NCI-H82 (cell line): ENCODE measurements at regions not wholly inside any gene's neighbourhood (a gene's known extent, or its start where the extent isn't known, plus 50 kb on each side); places are given as distances from the start of the nearest gene placed in this dataset.

Experiments
- DNase-seq: peaks from one replicate; lab custom pipeline; 2025; lab: John Stamatoyannopoulos, UW

- DNase-seq = no peak
These were observed 808.4 kb downstream of the TBC1D22A start for GRCh38 chr22:47570851-47571250.

GRCh38 chr22:47570300-47570685 is 807.8 kb downstream of the TBC1D22A start:
- DNase-seq = no peak

GRCh38 chr22:47569389-47570299 is 807.2 kb downstream of the TBC1D22A start:
- DNase-seq = no peak

GRCh38 chr22:47568700-47569099 is 806.2 kb downstream of the TBC1D22A start:
- DNase-seq = no peak

DNA sequence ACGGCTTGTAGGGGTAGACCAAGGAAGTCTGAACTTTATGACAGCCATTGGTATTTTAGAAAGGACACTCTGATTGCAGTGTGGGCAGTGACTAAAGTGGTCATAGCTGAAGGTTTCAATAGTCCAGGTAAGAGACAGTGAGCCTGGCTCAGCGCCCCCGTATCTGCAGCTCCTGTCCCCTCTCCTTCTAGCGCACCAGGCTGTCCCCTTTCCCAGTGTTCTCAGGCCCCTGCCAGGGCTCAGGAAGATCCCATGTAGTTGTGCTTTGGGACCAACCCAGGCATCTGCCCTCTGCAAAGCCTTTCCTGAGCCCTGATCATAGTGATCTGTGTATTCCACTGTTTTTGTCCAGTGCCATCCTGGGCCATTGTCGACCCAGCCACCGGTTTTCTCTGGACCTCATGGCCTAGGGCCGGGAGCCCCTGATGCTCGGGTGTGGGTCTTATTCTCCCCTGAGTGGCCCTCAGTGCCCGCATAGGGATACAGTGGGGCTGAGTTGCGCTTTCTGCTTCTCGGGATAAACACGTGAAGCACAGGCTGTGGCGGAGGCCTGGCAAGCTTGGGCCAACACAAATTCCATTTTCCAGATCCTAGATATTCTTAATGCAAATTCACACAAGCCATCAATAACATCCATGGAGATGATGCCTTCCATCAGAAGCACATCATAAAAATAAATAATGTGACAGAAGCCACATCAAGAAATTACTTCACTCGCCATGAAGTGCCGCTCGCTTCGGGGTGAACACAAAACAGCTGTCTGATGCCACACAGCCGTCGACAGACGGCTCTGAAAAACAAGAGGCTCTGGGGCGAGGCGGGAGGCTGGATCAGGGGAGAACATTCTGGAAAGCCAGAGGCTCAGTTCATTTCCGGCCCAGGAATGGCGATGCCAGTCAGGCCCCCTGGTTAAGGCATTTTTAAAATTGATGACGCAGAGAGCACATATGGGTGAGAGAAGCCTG is 805.0 kb downstream of the TBC1D22A start:
- no peak for DNase-seq

DNA sequence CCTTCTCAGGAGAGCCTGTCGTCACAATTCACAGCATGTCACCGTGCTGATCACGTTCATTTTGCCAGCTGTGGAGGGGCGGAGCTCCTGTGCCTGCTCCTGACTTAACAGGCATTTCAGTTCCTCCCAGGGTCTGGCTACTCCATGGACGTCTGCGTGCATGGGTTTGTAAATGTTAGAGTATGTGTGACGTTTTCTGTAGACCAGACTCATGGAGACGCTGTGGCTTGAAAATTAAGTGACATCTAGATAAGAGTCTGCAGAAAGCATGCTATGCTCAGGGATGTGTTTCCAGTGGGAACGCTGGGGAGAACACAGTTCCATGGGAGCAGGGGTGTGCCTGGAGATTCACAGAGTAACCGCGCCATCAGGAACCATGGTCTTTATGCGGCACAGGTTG is 804.0 kb downstream of the TBC1D22A start:
- no peak for DNase-seq

DNA sequence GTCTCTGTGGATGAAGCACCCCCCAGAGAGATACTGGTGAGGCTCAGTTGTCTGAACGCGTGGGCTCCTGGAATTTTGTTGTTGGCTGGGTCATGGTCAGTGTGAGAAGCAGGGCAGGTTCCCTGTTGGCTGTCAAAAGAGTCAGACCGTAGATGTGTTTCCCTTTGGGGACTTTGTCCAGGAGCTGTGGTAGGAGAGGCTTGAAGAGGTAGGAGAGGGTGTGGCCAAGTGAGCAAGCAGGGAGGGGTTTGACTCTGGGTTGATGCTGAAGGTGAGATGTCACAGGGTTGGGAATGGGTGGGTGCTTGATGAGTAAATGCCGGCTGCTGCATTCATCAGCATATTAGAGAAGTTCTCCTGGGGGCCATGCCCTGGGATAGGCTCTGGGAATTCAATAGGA is 803.2 kb downstream of the TBC1D22A start:
- DNase-seq = no peak

GRCh38 chr22:47564651-47565434 is 802.4 kb downstream of the TBC1D22A start:
- no peak for DNase-seq

DNA sequence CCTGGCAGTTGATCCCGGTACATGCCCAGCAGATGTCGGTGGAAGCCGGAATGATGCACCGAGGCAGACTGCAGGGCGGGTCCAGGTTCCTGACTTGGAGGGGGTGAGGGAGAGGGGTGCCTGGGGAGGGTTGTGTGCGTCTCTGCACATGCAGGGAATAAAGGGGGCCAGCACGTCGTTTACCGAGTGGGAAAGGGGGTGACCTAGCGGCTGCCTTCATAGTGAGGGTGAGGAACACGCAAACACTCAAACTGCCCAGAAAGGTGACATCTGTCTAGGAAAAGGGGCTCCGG is 801.7 kb downstream of the TBC1D22A start:
- DNase-seq = no peak

GRCh38 chr22:47563406-47564157 is 801.1 kb downstream of the TBC1D22A start:
- DNase-seq = no peak

DNA sequence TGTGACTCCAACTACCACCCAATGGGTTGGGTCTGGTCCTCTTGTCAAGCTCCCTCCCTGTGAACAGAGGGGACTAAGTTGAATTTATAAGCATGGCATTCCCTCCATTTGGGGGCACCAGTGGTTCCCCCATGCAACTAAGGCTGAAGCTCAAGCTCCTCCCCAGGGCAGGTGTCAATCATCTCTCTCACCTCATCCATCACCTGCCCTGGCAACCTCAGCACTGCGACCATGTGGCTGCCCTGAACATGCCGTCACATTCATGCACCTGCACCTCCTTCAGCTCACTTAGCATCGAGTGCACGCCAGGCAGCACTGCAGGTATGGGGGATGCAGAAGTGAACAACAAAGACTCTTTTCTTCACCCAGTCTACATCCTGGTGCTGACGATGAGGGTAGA is 799.3 kb downstream of the TBC1D22A start:
- DNase-seq = no peak

- no peak for DNase-seq
These were observed 798.7 kb downstream of the TBC1D22A start for GRCh38 chr22:47561115-47561675.

DNA sequence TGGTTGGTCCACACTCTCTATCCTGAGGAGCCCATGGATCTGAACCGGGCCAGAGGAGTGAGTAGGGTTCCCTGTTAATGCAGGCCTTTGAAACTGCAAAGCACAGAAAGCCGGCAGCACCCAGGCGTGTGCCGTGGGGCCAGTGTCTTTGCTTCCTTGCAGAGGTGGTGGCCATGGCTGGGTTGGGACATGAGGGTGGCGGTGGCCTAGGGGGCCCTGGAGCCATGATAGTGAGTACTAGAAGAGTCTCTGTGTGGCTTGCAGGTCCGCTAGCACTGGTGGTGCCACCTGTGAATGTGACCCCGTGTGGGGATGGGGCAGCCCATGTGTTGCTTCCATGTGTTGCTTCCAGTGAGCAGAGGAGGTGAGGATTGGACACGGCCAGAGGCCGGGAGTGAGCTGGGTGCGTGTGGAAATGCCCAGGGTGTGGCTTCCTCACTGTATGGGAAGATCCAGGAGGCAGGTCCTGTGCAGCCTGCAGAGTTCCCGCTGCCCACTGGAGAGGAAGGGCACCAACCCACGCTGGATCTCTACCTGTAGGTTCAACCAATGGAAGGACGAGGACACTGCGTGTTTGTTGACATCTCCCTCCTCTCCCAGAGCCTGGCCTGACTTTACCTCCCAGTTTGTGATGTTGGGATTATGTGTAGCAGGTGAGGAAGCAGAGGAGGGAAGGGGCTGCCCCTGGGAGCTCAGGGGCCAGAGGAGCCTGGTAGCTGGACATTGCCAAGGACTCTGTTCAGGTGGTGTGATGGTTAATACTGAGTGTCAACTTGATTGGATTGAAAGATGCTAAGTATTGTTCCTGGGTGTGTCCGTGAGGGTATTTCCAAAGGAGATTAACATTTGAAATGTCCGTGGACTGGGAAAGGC is 796.6 kb downstream of the TBC1D22A start:
- DNase-seq = no peak

GRCh38 chr22:47556473-47556872 is 794.0 kb downstream of the TBC1D22A start:
- no peak for DNase-seq

DNA sequence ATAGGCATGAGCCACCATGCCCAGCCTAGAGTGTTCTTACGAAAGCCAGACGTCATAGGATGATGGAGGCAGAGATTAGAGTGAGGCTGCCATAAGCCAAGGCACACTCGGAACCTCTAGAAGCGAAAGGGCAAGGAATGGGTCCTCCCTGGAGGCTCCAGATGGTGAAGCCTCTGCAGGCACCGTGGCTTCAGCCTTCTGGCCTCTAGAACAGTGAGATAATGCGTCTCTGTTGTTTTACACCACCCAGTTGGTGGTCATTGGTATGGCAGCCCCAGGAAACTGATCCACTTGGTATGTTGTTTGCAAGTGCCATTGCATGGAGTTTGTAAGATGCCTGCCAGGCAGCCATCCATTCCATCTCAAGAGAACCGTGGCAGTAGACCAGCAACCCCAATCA is 791.0 kb downstream of the TBC1D22A start:
- DNase-seq = no peak

GRCh38 chr22:47552541-47553205 is 790.2 kb downstream of the TBC1D22A start:
- no peak for DNase-seq

- no peak for DNase-seq
These were observed 789.6 kb downstream of the TBC1D22A start for GRCh38 chr22:47552024-47552423.

DNA sequence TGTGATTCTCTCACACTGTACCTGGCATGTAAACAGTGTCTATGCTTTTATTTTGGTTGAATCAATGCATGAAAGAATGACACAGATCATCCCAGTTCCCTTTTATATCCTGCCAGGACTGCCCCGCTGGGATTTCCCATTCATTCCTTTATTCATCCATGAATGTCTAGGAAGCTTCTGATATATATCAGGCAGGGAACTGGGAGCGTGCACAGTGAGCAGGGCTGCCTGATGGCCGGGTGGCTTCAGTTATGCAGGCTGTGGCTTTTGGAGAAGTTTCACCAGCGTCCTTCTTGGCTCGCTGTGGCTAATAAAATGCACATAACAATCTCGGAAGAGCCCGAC is 789.0 kb downstream of the TBC1D22A start:
- no peak for DNase-seq

DNA sequence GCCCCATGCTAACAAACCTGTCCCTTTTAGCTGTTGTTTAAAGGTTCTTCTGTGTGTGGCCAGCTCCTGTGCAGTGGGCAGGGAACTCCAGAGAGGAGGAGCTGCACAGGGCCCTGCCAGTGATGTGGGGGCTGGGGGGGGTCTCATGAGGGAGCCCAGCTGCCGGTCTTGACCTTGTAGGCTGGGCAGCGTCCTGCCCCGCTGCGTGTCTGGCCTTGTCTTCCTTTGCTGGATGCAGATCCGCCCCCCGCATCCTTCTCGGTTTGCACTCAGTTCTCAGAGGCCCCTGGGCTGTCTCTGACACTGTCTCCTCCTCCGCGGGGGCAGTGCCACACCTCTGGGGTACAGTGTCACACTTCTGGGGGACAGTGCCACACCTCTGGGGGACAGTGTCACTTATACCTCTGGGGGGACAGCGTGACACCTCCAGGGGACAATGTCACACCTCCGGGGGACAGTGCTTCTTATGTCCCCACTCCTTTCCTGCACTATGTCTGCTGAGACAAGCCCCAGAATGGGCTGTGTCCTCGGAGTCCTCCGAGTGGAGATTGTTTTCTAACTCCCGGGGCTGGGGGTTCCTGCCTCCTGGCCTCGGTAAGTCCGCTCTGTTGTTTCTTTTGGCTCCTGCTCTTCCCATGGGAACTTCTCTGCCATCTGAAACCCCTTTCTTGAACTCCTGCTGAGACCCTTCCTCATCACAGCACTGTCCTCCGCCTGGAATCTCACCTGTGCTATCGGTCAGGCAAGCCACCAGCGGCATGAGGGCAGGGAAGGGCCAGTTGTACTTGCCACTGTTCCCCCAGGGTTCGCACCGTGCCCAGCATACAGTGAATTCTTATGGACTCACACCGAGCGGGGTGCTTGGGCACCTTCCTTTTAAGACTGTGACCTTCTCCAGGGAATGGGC is 788.3 kb downstream of the TBC1D22A start:
- no peak for DNase-seq
